Endodermal cell (in vitro differentiated cells): ENCODE measurements at regions not wholly inside any gene's neighbourhood (a gene's known extent, or its start where the extent isn't known, plus 50 kb on each side); places are given as distances from the start of the nearest gene placed in this dataset.
A peak's percentile ranks its signal among the peaks of the same experiment; 100 is the strongest.

Experiments used
- DNase-seq: peaks from one replicate; pipeline ENCODE4 v3.0.0-alpha.2; 2017
- H3K27ac ChIP-seq: 2 replicates; pipeline ENCODE4 v1.5.1; 2013; ENCODE audit warnings: mild to moderate bottlenecking, low read depth, low read length, moderate library complexity
- H3K27me3 ChIP-seq: 2 replicates; pipeline ENCODE4 v1.6.1; 2013; ENCODE audit warnings: mild to moderate bottlenecking, low read length, moderate library complexity; ENCODE audit not compliant: insufficient read depth, control insufficient read depth, poor library complexity, severe bottlenecking
- H3K36me3 ChIP-seq: 2 replicates; pipeline ENCODE4 v1.7.0; 2013; ENCODE audit warnings: mild to moderate bottlenecking, low read length, moderate library complexity; ENCODE audit not compliant: control insufficient read depth, insufficient read depth
- H3K4me1 ChIP-seq: one replicate; pipeline ENCODE4 v1.7.0; 2013; ENCODE audit warnings: low read length; ENCODE audit not compliant: control insufficient read depth, insufficient read depth
- H3K4me3 ChIP-seq: 2 replicates; pipeline ENCODE4 v1.5.1; 2013; ENCODE audit warnings: mild to moderate bottlenecking, low read length, moderate library complexity
- H3K9ac ChIP-seq: 2 replicates; pipeline ENCODE4 v1.6.1; 2013; ENCODE audit warnings: mild to moderate bottlenecking, low read length, moderate library complexity; ENCODE audit not compliant: poor library complexity, severe bottlenecking; ENCODE audit errors: extremely low read depth
- H3K9me3 ChIP-seq: 2 replicates; pipeline ENCODE4 v1.6.1; 2013; ENCODE audit warnings: mild to moderate bottlenecking, low read length, moderate library complexity; ENCODE audit not compliant: control insufficient read depth
- H3K27ac Mint-ChIP-seq: 2 replicates; pipeline ENCODE4 v1.8.0; 2020; ENCODE audit warnings: mixed read lengths
- H3K27me3 Mint-ChIP-seq: 2 replicates; pipeline ENCODE4 v1.8.0; 2021; ENCODE audit warnings: mild to moderate bottlenecking, mixed read lengths; ENCODE audit not compliant: insufficient read depth
- H3K36me3 Mint-ChIP-seq: 2 replicates; pipeline ENCODE4 v1.8.0; 2020; ENCODE audit warnings: low read depth, mixed read lengths
- H3K4me1 Mint-ChIP-seq: 2 replicates; pipeline ENCODE4 v1.8.0; 2020; ENCODE audit warnings: mixed read lengths
- H3K4me3 Mint-ChIP-seq: 2 replicates; pipeline ENCODE4 v1.8.0; 2020; ENCODE audit warnings: mild to moderate bottlenecking, moderate library complexity, mixed read lengths
- H3K9me3 Mint-ChIP-seq: 2 replicates; pipeline ENCODE4 v1.8.0; 2020; ENCODE audit warnings: mild to moderate bottlenecking, mixed read lengths
- WGBS, 2 experiments: methylation state at CpG; one replicate each; pipeline versions ENCODE4 v1.1.5 to v1.1.7; 2013; ENCODE audit warnings: missing lambda C conversion rate in 2 of 2, mixed read lengths in 1 of 2; ENCODE audit not compliant: insufficient coverage in 1 of 2, insufficient read length in 1 of 2; 5-methylcytosine and 5-hydroxymethylcytosine counted together
- TF ChIP-seq, protein P1 (sequence below): fragments of 200-600 bp; sonication (generic); conservative IDR thresholded peaks from 2 replicates; pipeline ENCODE4 v1.5.0; 2021; ENCODE audit warnings: antibody characterized with exemption, mild to moderate bottlenecking

DNA sequence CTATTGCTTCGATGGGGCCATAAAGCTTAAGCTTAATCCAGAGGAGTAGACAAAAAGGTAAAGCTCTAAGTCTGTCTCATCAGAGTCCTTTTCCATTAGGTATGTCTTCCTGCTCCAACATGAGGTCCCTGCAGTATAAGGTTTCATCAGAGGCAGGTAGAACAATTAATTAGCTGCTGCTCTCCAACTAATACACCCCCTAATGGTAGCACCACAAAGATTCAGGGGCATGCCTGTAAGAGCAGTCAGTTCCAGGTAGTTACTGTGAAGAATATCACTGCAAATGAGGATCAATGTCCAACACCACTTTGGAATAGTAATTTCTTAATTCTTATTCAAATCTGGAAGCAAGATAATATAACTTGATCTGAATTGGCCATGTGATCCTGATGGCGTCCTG, 160.3 kb upstream of the ESRRG start:
- no peaks in the 10 kb centered on the region for H3K36me3 ChIP-seq
- WGBS, 2 experiments, result 90 to 100% methylated on average over 1 to 2 of the region's 2 CpGs

GRCh38 chr1:216881695-216882094, 158.5 kb upstream of the ESRRG start:
- Mint-ChIP-seq H3K27ac (no peak overlapping the region), H3K9me3 (no peaks in the 10 kb centered on the region), H3K4me3 (no peak overlapping the region), H3K36me3 (no peaks in the 10 kb centered on the region), H3K4me1 (peaks cover 7% of the 10 kb centered on the region), H3K27me3 (no peaks in the 10 kb centered on the region)
- H3K4me3 ChIP-seq, result no peak overlapping the region
- TF ChIP-seq, protein P1, sequence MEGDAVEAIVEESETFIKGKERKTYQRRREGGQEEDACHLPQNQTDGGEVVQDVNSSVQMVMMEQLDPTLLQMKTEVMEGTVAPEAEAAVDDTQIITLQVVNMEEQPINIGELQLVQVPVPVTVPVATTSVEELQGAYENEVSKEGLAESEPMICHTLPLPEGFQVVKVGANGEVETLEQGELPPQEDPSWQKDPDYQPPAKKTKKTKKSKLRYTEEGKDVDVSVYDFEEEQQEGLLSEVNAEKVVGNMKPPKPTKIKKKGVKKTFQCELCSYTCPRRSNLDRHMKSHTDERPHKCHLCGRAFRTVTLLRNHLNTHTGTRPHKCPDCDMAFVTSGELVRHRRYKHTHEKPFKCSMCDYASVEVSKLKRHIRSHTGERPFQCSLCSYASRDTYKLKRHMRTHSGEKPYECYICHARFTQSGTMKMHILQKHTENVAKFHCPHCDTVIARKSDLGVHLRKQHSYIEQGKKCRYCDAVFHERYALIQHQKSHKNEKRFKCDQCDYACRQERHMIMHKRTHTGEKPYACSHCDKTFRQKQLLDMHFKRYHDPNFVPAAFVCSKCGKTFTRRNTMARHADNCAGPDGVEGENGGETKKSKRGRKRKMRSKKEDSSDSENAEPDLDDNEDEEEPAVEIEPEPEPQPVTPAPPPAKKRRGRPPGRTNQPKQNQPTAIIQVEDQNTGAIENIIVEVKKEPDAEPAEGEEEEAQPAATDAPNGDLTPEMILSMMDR, result no peak
- no peak for DNase-seq
- WGBS, 2 experiments, result 98 to 100% methylated on average over 1 to 2 of the region's 2 CpGs
- H3K9ac ChIP-seq, result no peak overlapping the region
- no peaks in the 10 kb centered on the region for H3K36me3 ChIP-seq
- H3K4me1 ChIP-seq, result no peaks in the 10 kb centered on the region
- no peaks in the 10 kb centered on the region for H3K9me3 ChIP-seq
- no peaks in the 10 kb centered on the region for H3K27me3 ChIP-seq
- no peak overlapping the region for H3K27ac ChIP-seq

More for the DNA sequence above, 160.3 kb upstream of the ESRRG start:
- no peak overlapping the region for H3K4me3 Mint-ChIP-seq
- H3K36me3 Mint-ChIP-seq, result no peaks in the 10 kb centered on the region
- Histone ChIP-seq H3K9me3 (no peaks in the 10 kb centered on the region), H3K4me1 (no peaks in the 10 kb centered on the region), H3K27me3 (no peaks in the 10 kb centered on the region), H3K27ac (no peak overlapping the region), H3K9ac (no peak overlapping the region), H3K4me3 (no peak overlapping the region)
- no peaks in the 10 kb centered on the region for H3K27me3 Mint-ChIP-seq
- no peak for DNase-seq
- H3K9me3 Mint-ChIP-seq, result no peaks in the 10 kb centered on the region
- H3K4me1 Mint-ChIP-seq, result peaks cover 18% of the 10 kb centered on the region
- TF ChIP-seq, protein P1, result peak; percentile 61
- no peak overlapping the region for H3K27ac Mint-ChIP-seq

- no peaks in the 10 kb centered on the region for H3K4me1 ChIP-seq
- H3K9me3 ChIP-seq, result no peaks in the 10 kb centered on the region
- H3K27me3 ChIP-seq, result no peaks in the 10 kb centered on the region
- H3K27ac ChIP-seq, result no peak overlapping the region
- Mint-ChIP-seq H3K27ac (no peak overlapping the region), H3K4me1 (no peaks in the 10 kb centered on the region), H3K27me3 (no peaks in the 10 kb centered on the region), H3K4me3 (no peak overlapping the region), H3K9me3 (no peaks in the 10 kb centered on the region), H3K36me3 (no peaks in the 10 kb centered on the region)
- TF ChIP-seq, protein P1, result no peak
- no peaks in the 10 kb centered on the region for H3K36me3 ChIP-seq
- no peak for DNase-seq
- no peak overlapping the region for H3K4me3 ChIP-seq
- H3K9ac ChIP-seq, result no peak overlapping the region
- 74% methylated on average over 2 of the region's 2 CpGs; no CpG with 5 or more reads in 1 of the 2 experiments for WGBS, 2 experiments
Measured at GRCh38 chr1:216866714-216867113, 143.5 kb upstream of the ESRRG start.
